ENCODE measurements at regions not wholly inside any gene's neighbourhood (a gene's known extent, or its start where the extent isn't known, plus 50 kb on each side); places are given as distances from the start of the nearest gene placed in this dataset.

- TF ChIP-seq RCOR1 (conservative IDR thresholded peaks at IDR 0.05; ENCODE audit: low read depth, low read length), result no peak
- TF ChIP-seq E4F1 (IDR thresholded peaks at IDR 0.05; ENCODE audit: borderline replicate concordance, partially characterized antibody), result no peak
- TF ChIP-seq ELK1 (IDR thresholded peaks at IDR 0.05; ENCODE audit: low read depth, low read length), result no peak
- TF ChIP-seq POLR2AphosphoS5 (IDR thresholded peaks at IDR 0.05; ENCODE audit: low read length), result no peak
- TF ChIP-seq EP300 (IDR thresholded peaks at IDR 0.05; ENCODE audit: borderline replicate concordance in 1 of 2, control insufficient read depth in 1 of 2, low read depth in 2 of 2, low read length in 2 of 2), result no peak
- TF ChIP-seq CTCF (IDR thresholded peaks at IDR 0.05 in 2 of 3, conservative IDR thresholded peaks at IDR 0.05 in 1 of 3; ENCODE audit: control insufficient read depth in 2 of 3, extremely low read depth in 1 of 3, insufficient read depth in 1 of 3, low read depth in 3 of 3, low read length in 3 of 3), result no peak
- TF ChIP-seq HDAC2 (IDR thresholded peaks at IDR 0.05), result no peak
- no peak for TF ChIP-seq RUNX3 (IDR thresholded peaks at IDR 0.05; ENCODE audit: low read length)
- no peak for TF ChIP-seq WRNIP1 (IDR thresholded peaks at IDR 0.05; ENCODE audit: borderline replicate concordance, low read depth, low read length)
- TF ChIP-seq CEBPB (IDR thresholded peaks at IDR 0.05; ENCODE audit: borderline replicate concordance in 1 of 2, low read depth in 2 of 2, low read length in 2 of 2), result no peak
- TF ChIP-seq SKIL (IDR thresholded peaks at IDR 0.05; ENCODE audit: low read depth, poor library complexity, severe bottlenecking), result no peak
- TF ChIP-seq EZH2 (IDR thresholded peaks at IDR 0.05; ENCODE audit: borderline replicate concordance, control insufficient read depth, low read depth, low read length), result no peak
- TF ChIP-seq KDM1A (IDR thresholded peaks at IDR 0.05; ENCODE audit: borderline replicate concordance), result no peak
- TF ChIP-seq MTA3 (IDR thresholded peaks at IDR 0.05; ENCODE audit: borderline replicate concordance, low read length), result no peak
These were observed 53.0 kb upstream of the GLI2 start for GRCh38 chr2:120682654-120683053.

Data from GM12878 (cell line).